Tibial nerve (tissue), 4 donors: ENCODE measurements at regions not wholly inside any gene's neighbourhood (a gene's known extent, or its start where the extent isn't known, plus 50 kb on each side); places are given as distances from the start of the nearest gene placed in this dataset.

Experiments used
- DNase-seq, 2 donors: peaks; one replicate each; pipeline ENCODE4 v3.0.0-alpha.2; 2019; ENCODE audit warnings: low spot score in 2 of 2
- H3K27ac ChIP-seq, 4 donors: fragments of 200-600 bp; sonication (generic) in 3 of 4; one replicate each; pipeline ENCODE4 v1.5.1; 2017 to 2019; ENCODE audit warnings: mild to moderate bottlenecking in 1 of 4
- H3K27me3 ChIP-seq, 2 donors: fragments of 200-600 bp; sonication (generic) in 1 of 2; one replicate each; pipeline versions ENCODE4 v1.5.1 to v1.6.0; 2017 to 2019
- H3K36me3 ChIP-seq, 3 donors: fragments of 200-600 bp; sonication (generic); one replicate each; pipeline ENCODE4 v1.5.1; 2018 to 2019
- H3K4me1 ChIP-seq, 4 donors: fragments of 200-600 bp; sonication (generic) in 3 of 4; one replicate each; pipeline ENCODE4 v1.5.1; 2017 to 2019
- H3K4me3 ChIP-seq, 4 donors: fragments of 200-600 bp; sonication (generic) in 3 of 4; one replicate each; pipeline ENCODE4 v1.5.1; 2017 to 2019; ENCODE audit warnings: mild to moderate bottlenecking in 1 of 4, moderate library complexity in 1 of 4
- H3K9me3 ChIP-seq, 4 donors: fragments of 200-600 bp; sonication (generic) in 3 of 4; one replicate each; pipeline ENCODE4 v1.5.1; 2017 to 2019
- CTCF ChIP-seq, 5 experiments: fragments of 200-600 bp in 3 of 5; fragments of 450-650 bp in 2 of 5; sonication (generic) in 3 of 5; IDR thresholded peaks; one replicate each; pipeline ENCODE4 v1.5.1; 2016 to 2019; ENCODE audit warnings: antibody characterized with exemption in 5 of 5, mild to moderate bottlenecking in 3 of 5, moderate library complexity in 2 of 5
- EP300 ChIP-seq, 2 donors: sonication (generic); formaldehyde crosslinking; IDR thresholded peaks; one replicate each; pipeline ENCODE4 v1.6.1; 2017; ENCODE audit warnings: antibody characterized with exemption in 2 of 2, mild to moderate bottlenecking in 1 of 2
- POLR2A ChIP-seq, 2 donors: fragments of 450-650 bp; IDR thresholded peaks; one replicate each; pipeline ENCODE4 v1.6.1; 2017; ENCODE audit warnings: antibody characterized with exemption in 2 of 2, mild to moderate bottlenecking in 2 of 2, moderate library complexity in 2 of 2
- WGBS, 2 donors: methylation state at CpG; one replicate each; pipeline ENCODE4 v1.1.5; 2018; 5-methylcytosine and 5-hydroxymethylcytosine counted together

DNA sequence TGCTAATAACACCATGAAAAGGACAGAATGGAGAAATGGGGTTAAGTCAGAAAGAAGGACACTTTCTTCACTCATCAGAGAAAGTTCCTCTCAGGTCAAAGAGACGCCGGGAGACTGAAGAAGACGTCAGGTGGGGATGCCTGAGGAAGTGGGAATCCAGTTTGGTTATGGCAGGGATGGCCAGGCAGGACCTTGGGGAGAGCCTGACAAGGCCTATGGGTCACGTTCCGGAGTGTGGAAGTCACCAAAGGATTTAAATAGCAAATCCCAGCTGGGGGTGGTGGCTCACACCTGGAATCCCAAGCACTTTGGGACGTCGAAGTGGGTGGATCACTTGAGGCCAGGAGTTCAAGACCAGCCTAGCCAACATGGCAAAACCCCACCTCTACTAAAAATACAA, 432.7 kb upstream of the SMIM21 start:
- 82 to 94% methylated on average over 7 of the region's 7 CpGs for WGBS, 2 donors
- no peak overlapping the region for H3K27ac ChIP-seq
- H3K9me3 ChIP-seq, result no peaks in the 10 kb centered on the region
- TF ChIP-seq POLR2A (IDR thresholded peaks at IDR 0.05) (no peak), CTCF (IDR thresholded peaks at IDR 0.05) (no peak), EP300 (IDR thresholded peaks at IDR 0.05) (no peak)
- no peaks in the 10 kb centered on the region for H3K36me3 ChIP-seq
- no peaks in the 10 kb centered on the region for H3K4me1 ChIP-seq
- H3K4me3 ChIP-seq, result no peak overlapping the region
- H3K27me3 ChIP-seq, result no peaks in the 10 kb centered on the region
- no peak for DNase-seq

DNA sequence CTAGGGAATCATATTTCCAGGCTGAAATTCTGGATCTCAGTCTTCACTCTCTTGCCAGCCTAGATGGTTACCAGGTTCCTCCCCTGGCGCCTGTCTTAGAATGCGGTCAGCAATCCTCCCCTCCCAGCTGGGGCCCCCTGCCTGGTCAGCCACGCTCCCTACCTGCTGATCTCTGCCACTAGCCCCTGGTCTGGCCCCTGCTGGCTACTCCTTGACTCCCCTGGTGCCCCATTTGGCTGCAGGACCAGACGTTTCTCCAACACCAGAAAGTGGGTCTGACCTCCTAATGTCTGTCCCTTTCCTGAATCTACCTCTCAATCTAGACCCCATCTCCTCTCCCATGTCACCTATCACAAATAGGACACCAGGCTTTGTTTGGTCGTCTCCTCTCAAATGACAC, 432.0 kb upstream of the SMIM21 start:
- Histone ChIP-seq H3K4me1 (no peaks in the 10 kb centered on the region), H3K27ac (no peak overlapping the region), H3K36me3 (no peaks in the 10 kb centered on the region), H3K4me3 (no peak overlapping the region), H3K27me3 (no peaks in the 10 kb centered on the region), H3K9me3 (no peaks in the 10 kb centered on the region)
- TF ChIP-seq CTCF (IDR thresholded peaks at IDR 0.05), result no peak
- no peak for TF ChIP-seq POLR2A (IDR thresholded peaks at IDR 0.05)
- TF ChIP-seq EP300 (IDR thresholded peaks at IDR 0.05), result no peak
- DNase-seq, result no peak
- 74 to 86% methylated on average over 5 of the region's 5 CpGs for WGBS, 2 donors

- Histone ChIP-seq H3K27me3 (no peaks in the 10 kb centered on the region), H3K9me3 (no peaks in the 10 kb centered on the region), H3K36me3 (no peaks in the 10 kb centered on the region), H3K4me1 (no peaks in the 10 kb centered on the region), H3K4me3 (no peak overlapping the region), H3K27ac (no peak overlapping the region)
- WGBS, 2 donors, result 63 to 67% methylated on average over 2 of the region's 2 CpGs
- TF ChIP-seq EP300 (IDR thresholded peaks at IDR 0.05) (no peak), POLR2A (IDR thresholded peaks at IDR 0.05) (no peak), CTCF (IDR thresholded peaks at IDR 0.05) (no peak)
- DNase-seq, result no peak
These were observed 431.3 kb upstream of the SMIM21 start for GRCh38 chr18:75858754-75859153.

GRCh38 chr18:75857558-75857957, 430.1 kb upstream of the SMIM21 start:
- no peaks in the 10 kb centered on the region for H3K27me3 ChIP-seq
- no peaks in the 10 kb centered on the region for H3K4me1 ChIP-seq
- TF ChIP-seq EP300 (IDR thresholded peaks at IDR 0.05) (no peak), POLR2A (IDR thresholded peaks at IDR 0.05) (no peak), CTCF (IDR thresholded peaks at IDR 0.05) (no peak)
- H3K9me3 ChIP-seq, result no peaks in the 10 kb centered on the region
- no peak overlapping the region for H3K27ac ChIP-seq
- DNase-seq, result no peak
- WGBS, 2 donors, result 77 to 83% methylated on average over 6 of the region's 6 CpGs
- H3K36me3 ChIP-seq, result no peaks in the 10 kb centered on the region
- H3K4me3 ChIP-seq, result no peak overlapping the region

DNA sequence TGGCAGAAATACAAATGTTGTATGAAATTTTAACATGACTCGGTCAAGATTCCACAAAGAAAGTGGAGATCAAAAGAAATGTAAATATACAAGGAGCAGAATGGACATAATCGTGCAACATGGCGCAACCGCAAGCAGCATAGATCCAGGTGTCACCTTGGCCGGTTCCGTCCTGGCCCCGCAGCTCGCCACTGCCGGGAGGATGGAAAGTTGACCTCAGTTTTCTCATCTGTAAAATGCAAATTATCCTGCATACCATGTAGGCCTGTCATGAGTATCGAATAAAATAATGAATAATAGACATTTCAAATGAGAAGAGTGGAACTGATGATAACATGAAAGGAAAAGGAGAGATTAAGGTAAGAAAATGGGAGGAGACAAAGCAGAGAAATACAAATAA, 427.3 kb upstream of the SMIM21 start:
- Histone ChIP-seq H3K9me3 (no peaks in the 10 kb centered on the region), H3K27me3 (no peaks in the 10 kb centered on the region), H3K27ac (no peak overlapping the region), H3K36me3 (no peaks in the 10 kb centered on the region), H3K4me3 (no peak overlapping the region), H3K4me1 (no peaks in the 10 kb centered on the region)
- TF ChIP-seq POLR2A (IDR thresholded peaks at IDR 0.05) (no peak), EP300 (IDR thresholded peaks at IDR 0.05) (no peak), CTCF (IDR thresholded peaks at IDR 0.05) (no peak)
- WGBS, 2 donors, result 97 to 98% methylated on average over 10 of the region's 10 CpGs
- no peak for DNase-seq
